GM12878 (cell line): ENCODE measurements at regions not wholly inside any gene's neighbourhood (a gene's known extent, or its start where the extent isn't known, plus 50 kb on each side); places are given as distances from the start of the nearest gene placed in this dataset.

Experiments used
- ATAC-seq: fragments of 200-7000 bp; cut with Tn5 transposase; 3 replicates; pipeline ENCODE4 v1.9.1; 2020; ENCODE audit warnings: mild to moderate bottlenecking, moderate library complexity
- BruUV-seq: library from RNA; stranded (reverse); fragments of 400-500 nt; replicated peaks from 2 replicates; lab custom pipeline; 2021; lab: Mats Ljungman, UMichigan
- CTCF ChIA-PET: fragments of 300-600 bp; sonication (Branson Sonifier 250); formaldehyde crosslinking; extraction: SDS; loops from one replicate; lab custom pipeline; 2021; ENCODE audit warnings: inconsistent platforms; lab: Yijun Ruan, JAX
- POLR2A ChIA-PET: fragments of 350-600 bp; formaldehyde crosslinking; extraction: SDS; loops from one replicate; lab custom pipeline; 2021; ENCODE audit warnings: inconsistent platforms; lab: Charles Lee
- RAD21 ChIA-PET: fragments of 300-600 bp; sonication (Branson Sonifier 250); formaldehyde crosslinking; loops from one replicate; lab custom pipeline; 2023; ENCODE audit warnings: antibody characterized with exemption; ENCODE audit not compliant: unreplicated experiment; lab: Charles Lee
- SMC1A ChIA-PET: fragments of 300-600 bp; sonication (Branson Sonifier 250); formaldehyde crosslinking; loops from one replicate; lab custom pipeline; 2023; ENCODE audit not compliant: unreplicated experiment, uncharacterized antibody; lab: Charles Lee
- DNase-seq: peaks from one replicate; pipeline ENCODE4 v3.0.0-alpha.2; 2011; ENCODE audit warnings: low read depth, low spot score
- FAIRE-seq: peaks from 3 replicates; lab custom pipeline; 2011; peaks lifted over from hg19 to GRCh38; lab: Jason Lieb, UNC
- H2AFZ ChIP-seq: 2 replicates; pipeline ENCODE4 v1.6.0; 2011; ENCODE audit warnings: low read depth, low read length, control low read depth; ENCODE audit not compliant: control insufficient read depth
- H3K27ac ChIP-seq: 2 replicates; pipeline ENCODE4 v1.5.1; 2011; ENCODE audit warnings: control low read depth; ENCODE audit not compliant: control insufficient read depth, insufficient read depth
- H3K27me3 ChIP-seq, 2 experiments: replicated peaks in 1 of 2; 2 replicates each; pipeline versions ENCODE4 v1.6.0 to v1.6.1; 2011; ENCODE audit warnings: low read length in 1 of 2; ENCODE audit not compliant: control insufficient read depth in 2 of 2, insufficient read depth in 2 of 2
- H3K36me3 ChIP-seq, 2 experiments: 2 replicates each; pipeline ENCODE4 v1.5.1; 2011; ENCODE audit warnings: low read length in 1 of 2; ENCODE audit not compliant: control insufficient read depth in 2 of 2, insufficient read depth in 2 of 2
- H3K4me1 ChIP-seq: 2 replicates; pipeline ENCODE4 v1.6.1; 2011; ENCODE audit warnings: mild to moderate bottlenecking, low read length, moderate library complexity, mixed read lengths; ENCODE audit not compliant: control insufficient read depth, insufficient read depth
- H3K4me2 ChIP-seq: 2 replicates; pipeline ENCODE4 v1.6.0; 2011; ENCODE audit warnings: control low read depth; ENCODE audit not compliant: control insufficient read depth, insufficient read depth
- H3K4me3 ChIP-seq: fragments of 200-600 bp; sonication (generic); 2 replicates; pipeline ENCODE4 v1.5.1; 2016
- H3K79me2 ChIP-seq: 2 replicates; pipeline ENCODE4 v1.6.0; 2011; ENCODE audit warnings: low read length; ENCODE audit not compliant: control insufficient read depth, insufficient read depth
- H3K9ac ChIP-seq: 2 replicates; pipeline ENCODE4 v1.8.0; 2011; ENCODE audit warnings: low read length, control low read depth, mixed read lengths; ENCODE audit not compliant: control insufficient read depth, insufficient read depth
- H3K9me3 ChIP-seq: replicated peaks from 3 replicates; pipeline ENCODE4 v1.5.1; 2011; ENCODE audit warnings: mild to moderate bottlenecking, low read length; ENCODE audit not compliant: control insufficient read depth, insufficient read depth
- H4K20me1 ChIP-seq: 2 replicates; pipeline ENCODE4 v1.6.0; 2011; ENCODE audit not compliant: control insufficient read depth, insufficient read depth
- MYB ChIP-seq: fragments of 150-350 bp; IDR thresholded peaks from 2 replicates; pipeline ENCODE4 v1.6.1; 2014; ENCODE audit warnings: mild to moderate bottlenecking, low read depth, low read length, borderline replicate concordance
- SIN3A ChIP-seq: IDR thresholded peaks from 2 replicates; pipeline ENCODE4 v1.6.1; 2012; ENCODE audit warnings: low read depth, low read length, improper control_type of control experiment
- WGBS: methylation state at CpG from one replicate; pipeline ENCODE4 v1.1.6; 2016; ENCODE audit warnings: low lambda C conversion rate; ENCODE audit not compliant: insufficient replicate concordance, insufficient coverage; ENCODE audit errors: missing lambda C conversion rate; 5-methylcytosine and 5-hydroxymethylcytosine counted together
- in situ Hi-C: fragments of 300-500 bp; cut with MboI; formaldehyde crosslinking; loops from 9 replicates; pipeline ENCODE4 v1.14.3; 2018; ENCODE audit warnings: mixed read lengths
- intact Hi-C: fragments of 100-400 bp; cut with micrococcal nuclease; formaldehyde crosslinking; loops from one replicate; pipeline ENCODE4 v1.14.2; 2022; ENCODE audit not compliant: unreplicated experiment
- TF ChIP-seq, protein P1 (sequence below), 3 experiments: IDR thresholded peaks in 2 of 3; conservative IDR thresholded peaks in 1 of 3; 2 replicates each; pipeline ENCODE4 v1.5.1; 2011; ENCODE audit warnings: low read depth in 3 of 3, low read length in 3 of 3, mild to moderate bottlenecking in 3 of 3, control low read depth in 2 of 3, moderate library complexity in 2 of 3, inconsistent platforms in 1 of 3, mixed read lengths in 1 of 3; ENCODE audit not compliant: control insufficient read depth in 2 of 3, insufficient read depth in 1 of 3; ENCODE audit errors: extremely low read depth in 1 of 3
- TF ChIP-seq, protein P2 (sequence below): IDR thresholded peaks from 2 replicates; pipeline ENCODE4 v1.6.1; 2012; ENCODE audit warnings: low read depth, low read length, improper control_type of control experiment
- TF ChIP-seq, protein P3 (sequence below): fragments of 450-650 bp; IDR thresholded peaks from 2 replicates; pipeline ENCODE4 v1.6.1; 2017; ENCODE audit warnings: antibody characterized with exemption, mild to moderate bottlenecking, moderate library complexity

DNA sequence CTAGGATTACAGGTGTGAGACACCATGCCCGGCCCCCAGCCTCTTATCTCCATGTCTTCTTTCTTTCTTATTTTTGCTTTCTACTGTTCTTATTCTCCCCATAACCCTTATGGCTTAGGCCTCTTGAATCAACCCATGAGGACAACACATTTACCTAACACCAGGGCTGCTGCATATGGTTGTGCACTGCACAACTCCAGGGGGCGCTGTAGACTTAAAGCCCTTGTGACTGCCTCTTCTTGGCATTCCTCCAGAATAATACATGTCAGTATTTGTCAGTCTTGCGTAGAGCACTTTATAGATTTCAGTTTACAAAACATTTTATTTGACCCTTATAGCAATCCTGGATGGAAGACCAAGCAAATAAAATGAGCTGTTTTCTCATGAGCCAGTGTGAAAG, 225.0 kb upstream of the SALL1 start:
- H3K79me2 ChIP-seq: no peaks in the 10 kb centered on the region
- H4K20me1 ChIP-seq: no peaks in the 10 kb centered on the region
- CTCF ChIA-PET: no interaction called here
- no peak overlapping the region for H3K27ac ChIP-seq
- no peak for DNase-seq
- SMC1A ChIA-PET: no interaction called here
- POLR2A ChIA-PET: interaction anchor here (0.7 kb wide), 1 partner anchor 349 kb away, joined by 4 read pairs; no protein-coding TSS in a partner anchor
- intact Hi-C loops (no loop called here), in situ Hi-C loops (no loop called here)
- no peak overlapping the region for H3K4me3 ChIP-seq
- H2AFZ ChIP-seq: no peak overlapping the region
- H3K27me3 ChIP-seq: no peaks in the 10 kb centered on the region
- RAD21 ChIA-PET: no interaction called here
- H3K9me3 ChIP-seq: no peaks in the 10 kb centered on the region
- 17% methylated on average over 3 of the region's 3 CpGs for WGBS
- no peaks in the 10 kb centered on the region for H3K4me1 ChIP-seq
- no peaks in the 10 kb centered on the region for H3K36me3 ChIP-seq
- H3K9ac ChIP-seq: no peak overlapping the region
- no TSS peak for BruUV-seq
- no peak for ATAC-seq
- TF ChIP-seq, protein P1, sequence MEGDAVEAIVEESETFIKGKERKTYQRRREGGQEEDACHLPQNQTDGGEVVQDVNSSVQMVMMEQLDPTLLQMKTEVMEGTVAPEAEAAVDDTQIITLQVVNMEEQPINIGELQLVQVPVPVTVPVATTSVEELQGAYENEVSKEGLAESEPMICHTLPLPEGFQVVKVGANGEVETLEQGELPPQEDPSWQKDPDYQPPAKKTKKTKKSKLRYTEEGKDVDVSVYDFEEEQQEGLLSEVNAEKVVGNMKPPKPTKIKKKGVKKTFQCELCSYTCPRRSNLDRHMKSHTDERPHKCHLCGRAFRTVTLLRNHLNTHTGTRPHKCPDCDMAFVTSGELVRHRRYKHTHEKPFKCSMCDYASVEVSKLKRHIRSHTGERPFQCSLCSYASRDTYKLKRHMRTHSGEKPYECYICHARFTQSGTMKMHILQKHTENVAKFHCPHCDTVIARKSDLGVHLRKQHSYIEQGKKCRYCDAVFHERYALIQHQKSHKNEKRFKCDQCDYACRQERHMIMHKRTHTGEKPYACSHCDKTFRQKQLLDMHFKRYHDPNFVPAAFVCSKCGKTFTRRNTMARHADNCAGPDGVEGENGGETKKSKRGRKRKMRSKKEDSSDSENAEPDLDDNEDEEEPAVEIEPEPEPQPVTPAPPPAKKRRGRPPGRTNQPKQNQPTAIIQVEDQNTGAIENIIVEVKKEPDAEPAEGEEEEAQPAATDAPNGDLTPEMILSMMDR (IDR thresholded peaks at IDR 0.05 in 2 of 3, conservative IDR thresholded peaks at IDR 0.05 in 1 of 3; ENCODE audit: control insufficient read depth in 2 of 3, extremely low read depth in 1 of 3, insufficient read depth in 1 of 3, low read depth in 3 of 3, low read length in 3 of 3): 0 out of 6 replicates have a peak, but pooled peaks of 1 of the 3 experiments have one; percentile 8
- no peak for TF ChIP-seq SIN3A
- no peak overlapping the region for H3K4me2 ChIP-seq
- FAIRE-seq: no peak

DNA sequence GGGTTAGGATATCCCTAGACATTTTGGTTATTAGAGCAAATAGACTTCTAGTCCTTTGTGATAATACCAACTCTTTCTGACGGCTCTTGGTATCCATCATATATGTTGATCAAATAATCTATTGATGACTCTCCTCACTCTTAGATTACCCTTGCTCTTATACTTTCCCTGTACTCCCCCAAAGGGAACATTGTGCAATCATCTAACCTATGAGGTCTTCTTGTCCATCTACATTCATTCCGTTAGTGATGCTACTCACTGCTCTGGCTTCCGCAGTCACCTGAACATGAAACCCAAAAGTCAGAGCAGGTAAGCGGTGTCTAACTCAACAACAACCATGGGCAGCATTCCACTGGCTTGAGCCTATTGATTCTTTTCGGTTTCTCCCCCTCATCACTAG, 223.7 kb upstream of the SALL1 start:
- Histone ChIP-seq H3K27me3 (no peaks in the 10 kb centered on the region), H3K79me2 (no peaks in the 10 kb centered on the region), H3K9me3 (no peaks in the 10 kb centered on the region), H3K4me3 (no peak overlapping the region), H3K36me3 (no peaks in the 10 kb centered on the region), H3K27ac (no peak overlapping the region), H2AFZ (no peak overlapping the region), H4K20me1 (no peaks in the 10 kb centered on the region), H3K4me2 (no peak overlapping the region), H3K9ac (no peak overlapping the region), H3K4me1 (no peaks in the 10 kb centered on the region)
- ChIA-PET SMC1A (no interaction called here), RAD21 (no interaction called here), POLR2A (no interaction called here), CTCF (interaction anchor here (1.0 kb wide), 1 partner anchor 14 kb away, joined by 4 read pairs; no protein-coding TSS in a partner anchor)
- FAIRE-seq: no peak
- intact Hi-C loops: no loop called here
- no TSS peak for BruUV-seq
- DNase-seq: no peak
- 53% methylated on average over 5 of the region's 5 CpGs for WGBS
- ATAC-seq: no peak
- TF ChIP-seq, protein P2, sequence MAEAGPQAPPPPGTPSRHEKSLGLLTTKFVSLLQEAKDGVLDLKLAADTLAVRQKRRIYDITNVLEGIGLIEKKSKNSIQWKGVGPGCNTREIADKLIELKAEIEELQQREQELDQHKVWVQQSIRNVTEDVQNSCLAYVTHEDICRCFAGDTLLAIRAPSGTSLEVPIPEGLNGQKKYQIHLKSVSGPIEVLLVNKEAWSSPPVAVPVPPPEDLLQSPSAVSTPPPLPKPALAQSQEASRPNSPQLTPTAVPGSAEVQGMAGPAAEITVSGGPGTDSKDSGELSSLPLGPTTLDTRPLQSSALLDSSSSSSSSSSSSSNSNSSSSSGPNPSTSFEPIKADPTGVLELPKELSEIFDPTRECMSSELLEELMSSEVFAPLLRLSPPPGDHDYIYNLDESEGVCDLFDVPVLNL: no peak
- no peak for TF ChIP-seq MYB
- TF ChIP-seq, protein P3, sequence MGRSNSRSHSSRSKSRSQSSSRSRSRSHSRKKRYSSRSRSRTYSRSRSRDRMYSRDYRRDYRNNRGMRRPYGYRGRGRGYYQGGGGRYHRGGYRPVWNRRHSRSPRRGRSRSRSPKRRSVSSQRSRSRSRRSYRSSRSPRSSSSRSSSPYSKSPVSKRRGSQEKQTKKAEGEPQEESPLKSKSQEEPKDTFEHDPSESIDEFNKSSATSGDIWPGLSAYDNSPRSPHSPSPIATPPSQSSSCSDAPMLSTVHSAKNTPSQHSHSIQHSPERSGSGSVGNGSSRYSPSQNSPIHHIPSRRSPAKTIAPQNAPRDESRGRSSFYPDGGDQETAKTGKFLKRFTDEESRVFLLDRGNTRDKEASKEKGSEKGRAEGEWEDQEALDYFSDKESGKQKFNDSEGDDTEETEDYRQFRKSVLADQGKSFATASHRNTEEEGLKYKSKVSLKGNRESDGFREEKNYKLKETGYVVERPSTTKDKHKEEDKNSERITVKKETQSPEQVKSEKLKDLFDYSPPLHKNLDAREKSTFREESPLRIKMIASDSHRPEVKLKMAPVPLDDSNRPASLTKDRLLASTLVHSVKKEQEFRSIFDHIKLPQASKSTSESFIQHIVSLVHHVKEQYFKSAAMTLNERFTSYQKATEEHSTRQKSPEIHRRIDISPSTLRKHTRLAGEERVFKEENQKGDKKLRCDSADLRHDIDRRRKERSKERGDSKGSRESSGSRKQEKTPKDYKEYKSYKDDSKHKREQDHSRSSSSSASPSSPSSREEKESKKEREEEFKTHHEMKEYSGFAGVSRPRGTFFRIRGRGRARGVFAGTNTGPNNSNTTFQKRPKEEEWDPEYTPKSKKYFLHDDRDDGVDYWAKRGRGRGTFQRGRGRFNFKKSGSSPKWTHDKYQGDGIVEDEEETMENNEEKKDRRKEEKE: no peak
- in situ Hi-C loops: no loop called here
